Neural cell (in vitro differentiated cells): ENCODE measurements at regions not wholly inside any gene's neighbourhood (a gene's known extent, or its start where the extent isn't known, plus 50 kb on each side); places are given as distances from the start of the nearest gene placed in this dataset.

ENCODE experiments used
- H2AFZ ChIP-seq: fragments of 200-600, 300-800 bp; sonication (generic), shearing (Covaris generic); 2 replicates; pipeline ENCODE4 v1.6.0; 2014; ENCODE audit warnings: low read depth, mild to moderate bottlenecking, antibody characterized with exemption, low read length, moderate library complexity
- H3F3A ChIP-seq: fragments of 200-600 bp; shearing (Covaris generic); 2 replicates; pipeline ENCODE4 v1.6.1; 2016; ENCODE audit warnings: mild to moderate bottlenecking, moderate library complexity, mixed read lengths, antibody characterized with exemption, low read length; ENCODE audit not compliant: insufficient read depth, poor library complexity, severe bottlenecking
- H3K27ac ChIP-seq: fragments of 200-600, 300-800 bp; sonication (generic), shearing (Covaris generic); 2 replicates; pipeline ENCODE4 v1.5.1; 2014; ENCODE audit warnings: mild to moderate bottlenecking, low read length, moderate library complexity
- H3K27me3 ChIP-seq: fragments of 300-800, 200-600 bp; sonication (generic), shearing (Covaris generic); 2 replicates; pipeline ENCODE4 v1.6.0; 2014; ENCODE audit warnings: mild to moderate bottlenecking, low read depth, low read length, moderate library complexity; ENCODE audit not compliant: insufficient read depth
- H3K36me3 ChIP-seq: fragments of 300-800, 200-600 bp; sonication (generic), shearing (Covaris generic); 2 replicates; pipeline ENCODE4 v1.5.1; 2014; ENCODE audit warnings: mild to moderate bottlenecking, antibody characterized with exemption, low read length, moderate library complexity; ENCODE audit not compliant: insufficient read depth
- H3K4me2 ChIP-seq: fragments of 300-800, 200-600 bp; sonication (generic), shearing (Covaris generic); 2 replicates; pipeline ENCODE4 v1.6.0; 2014; ENCODE audit warnings: mild to moderate bottlenecking, low read length
- H3K4me3 ChIP-seq: fragments of 300-800, 200-600 bp; sonication (generic), shearing (Covaris generic); 2 replicates; pipeline ENCODE4 v1.5.1; 2014; ENCODE audit warnings: mild to moderate bottlenecking, low read length, moderate library complexity
- H3K79me2 ChIP-seq: fragments of 200-600 bp; shearing (Covaris generic); replicated peaks from 2 replicates; pipeline ENCODE4 v1.6.0; 2014; ENCODE audit warnings: mild to moderate bottlenecking, low read length, moderate library complexity; ENCODE audit not compliant: insufficient read depth
- H3K9ac ChIP-seq: fragments of 300-800, 200-600 bp; sonication (generic), shearing (Covaris generic); 2 replicates; pipeline ENCODE4 v1.6.1; 2016; ENCODE audit warnings: mild to moderate bottlenecking, low read length, mixed read lengths
- H3K9me2 ChIP-seq: fragments of 200-600 bp; shearing (Covaris generic); 2 replicates; pipeline ENCODE4 v1.6.1; 2016; ENCODE audit warnings: mild to moderate bottlenecking, low read length, mixed read lengths; ENCODE audit not compliant: insufficient read depth
- H3K9me3 ChIP-seq: fragments of 200-600, 300-800 bp; sonication (generic), shearing (Covaris generic); 2 replicates; pipeline ENCODE4 v1.6.1; 2016; ENCODE audit warnings: mild to moderate bottlenecking, mixed run types, low read length, moderate library complexity, mixed read lengths
- H4K20me1 ChIP-seq: fragments of 200-600 bp; shearing (Covaris generic); 2 replicates; pipeline ENCODE4 v1.6.1; 2016; ENCODE audit warnings: mild to moderate bottlenecking, mixed run types; ENCODE audit not compliant: insufficient read depth
- EP300 ChIP-seq: fragments of 450-650 bp; conservative IDR thresholded peaks from 2 replicates; pipeline ENCODE4 v1.6.1; 2014; ENCODE audit warnings: antibody characterized with exemption, mild to moderate bottlenecking, moderate library complexity; ENCODE audit not compliant: poor library complexity, severe bottlenecking
- EZH2 ChIP-seq: fragments of 200-600, 300-800 bp; shearing (Covaris generic), sonication (generic); IDR thresholded peaks from 2 replicates; pipeline ENCODE4 v1.6.1; 2014; ENCODE audit warnings: antibody characterized with exemption, low read length, borderline replicate concordance, mild to moderate bottlenecking; ENCODE audit not compliant: insufficient read depth, poor library complexity, severe bottlenecking
- MXI1 ChIP-seq: fragments of 450-650 bp; conservative IDR thresholded peaks from 2 replicates; pipeline ENCODE4 v1.6.1; 2014; ENCODE audit warnings: antibody characterized with exemption, mild to moderate bottlenecking; ENCODE audit not compliant: poor library complexity, severe bottlenecking
- POLR2AphosphoS5 ChIP-seq: IDR thresholded peaks from 2 replicates; pipeline ENCODE4 v1.6.1; 2012
- RAD21 ChIP-seq: fragments of 450-650 bp; conservative IDR thresholded peaks from 2 replicates; pipeline ENCODE4 v1.6.1; 2014; ENCODE audit warnings: antibody characterized with exemption, mild to moderate bottlenecking, moderate library complexity
- SMC3 ChIP-seq: fragments of 450-650 bp; conservative IDR thresholded peaks from 2 replicates; pipeline ENCODE4 v1.6.1; 2014; ENCODE audit warnings: antibody characterized with exemption, mild to moderate bottlenecking, moderate library complexity; ENCODE audit not compliant: poor library complexity
- TAF1 ChIP-seq: IDR thresholded peaks from 2 replicates; pipeline ENCODE4 v1.6.1; 2012; ENCODE audit warnings: low read depth
- TF ChIP-seq, protein P1 (sequence below): IDR thresholded peaks from 2 replicates; pipeline ENCODE4 v1.6.1; 2012; ENCODE audit warnings: borderline replicate concordance
- TF ChIP-seq, protein P2 (sequence below): fragments of 450-650 bp; IDR thresholded peaks from 2 replicates; pipeline ENCODE4 v1.5.1; 2014; ENCODE audit warnings: antibody characterized with exemption, mild to moderate bottlenecking, moderate library complexity; ENCODE audit not compliant: poor library complexity, severe bottlenecking

DNA sequence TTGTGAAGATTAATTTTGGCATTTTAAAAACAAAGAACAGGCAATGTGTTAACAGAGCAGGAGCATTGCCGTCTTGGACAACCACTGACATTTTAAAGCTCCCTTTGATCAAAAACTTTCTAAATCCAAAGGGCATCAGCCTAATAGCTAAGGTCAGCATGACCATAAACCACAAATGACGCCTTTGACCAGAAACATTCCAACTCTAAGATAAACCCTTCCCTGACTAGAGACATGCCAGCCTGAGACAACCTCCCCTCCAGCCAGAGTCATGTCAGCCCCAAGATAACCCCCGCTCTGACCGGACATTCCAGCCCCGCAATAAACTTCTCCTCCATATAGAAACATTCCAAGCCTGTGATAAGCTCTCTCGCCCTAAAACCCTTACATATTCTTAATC is 949.4 kb upstream of the POT1 start:
- Histone ChIP-seq H3F3A (no peaks in the 10 kb centered on the region), H4K20me1 (no peaks in the 10 kb centered on the region), H3K27me3 (no peaks in the 10 kb centered on the region), H3K79me2 (no peaks in the 10 kb centered on the region), H3K36me3 (no peaks in the 10 kb centered on the region), H3K4me2 (no peak overlapping the region), H3K9me2 (no peaks in the 10 kb centered on the region), H2AFZ (no peak overlapping the region), H3K9me3 (no peaks in the 10 kb centered on the region), H3K4me3 (no peak overlapping the region), H3K9ac (no peak overlapping the region), H3K27ac (no peak overlapping the region)
- no peak for TF ChIP-seq SMC3
- no peak for TF ChIP-seq POLR2AphosphoS5
- no peak for TF ChIP-seq TAF1
- TF ChIP-seq, protein P1, sequence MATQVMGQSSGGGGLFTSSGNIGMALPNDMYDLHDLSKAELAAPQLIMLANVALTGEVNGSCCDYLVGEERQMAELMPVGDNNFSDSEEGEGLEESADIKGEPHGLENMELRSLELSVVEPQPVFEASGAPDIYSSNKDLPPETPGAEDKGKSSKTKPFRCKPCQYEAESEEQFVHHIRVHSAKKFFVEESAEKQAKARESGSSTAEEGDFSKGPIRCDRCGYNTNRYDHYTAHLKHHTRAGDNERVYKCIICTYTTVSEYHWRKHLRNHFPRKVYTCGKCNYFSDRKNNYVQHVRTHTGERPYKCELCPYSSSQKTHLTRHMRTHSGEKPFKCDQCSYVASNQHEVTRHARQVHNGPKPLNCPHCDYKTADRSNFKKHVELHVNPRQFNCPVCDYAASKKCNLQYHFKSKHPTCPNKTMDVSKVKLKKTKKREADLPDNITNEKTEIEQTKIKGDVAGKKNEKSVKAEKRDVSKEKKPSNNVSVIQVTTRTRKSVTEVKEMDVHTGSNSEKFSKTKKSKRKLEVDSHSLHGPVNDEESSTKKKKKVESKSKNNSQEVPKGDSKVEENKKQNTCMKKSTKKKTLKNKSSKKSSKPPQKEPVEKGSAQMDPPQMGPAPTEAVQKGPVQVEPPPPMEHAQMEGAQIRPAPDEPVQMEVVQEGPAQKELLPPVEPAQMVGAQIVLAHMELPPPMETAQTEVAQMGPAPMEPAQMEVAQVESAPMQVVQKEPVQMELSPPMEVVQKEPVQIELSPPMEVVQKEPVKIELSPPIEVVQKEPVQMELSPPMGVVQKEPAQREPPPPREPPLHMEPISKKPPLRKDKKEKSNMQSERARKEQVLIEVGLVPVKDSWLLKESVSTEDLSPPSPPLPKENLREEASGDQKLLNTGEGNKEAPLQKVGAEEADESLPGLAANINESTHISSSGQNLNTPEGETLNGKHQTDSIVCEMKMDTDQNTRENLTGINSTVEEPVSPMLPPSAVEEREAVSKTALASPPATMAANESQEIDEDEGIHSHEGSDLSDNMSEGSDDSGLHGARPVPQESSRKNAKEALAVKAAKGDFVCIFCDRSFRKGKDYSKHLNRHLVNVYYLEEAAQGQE, result no peak
- TF ChIP-seq EZH2, result no peak
- TF ChIP-seq, protein P2, sequence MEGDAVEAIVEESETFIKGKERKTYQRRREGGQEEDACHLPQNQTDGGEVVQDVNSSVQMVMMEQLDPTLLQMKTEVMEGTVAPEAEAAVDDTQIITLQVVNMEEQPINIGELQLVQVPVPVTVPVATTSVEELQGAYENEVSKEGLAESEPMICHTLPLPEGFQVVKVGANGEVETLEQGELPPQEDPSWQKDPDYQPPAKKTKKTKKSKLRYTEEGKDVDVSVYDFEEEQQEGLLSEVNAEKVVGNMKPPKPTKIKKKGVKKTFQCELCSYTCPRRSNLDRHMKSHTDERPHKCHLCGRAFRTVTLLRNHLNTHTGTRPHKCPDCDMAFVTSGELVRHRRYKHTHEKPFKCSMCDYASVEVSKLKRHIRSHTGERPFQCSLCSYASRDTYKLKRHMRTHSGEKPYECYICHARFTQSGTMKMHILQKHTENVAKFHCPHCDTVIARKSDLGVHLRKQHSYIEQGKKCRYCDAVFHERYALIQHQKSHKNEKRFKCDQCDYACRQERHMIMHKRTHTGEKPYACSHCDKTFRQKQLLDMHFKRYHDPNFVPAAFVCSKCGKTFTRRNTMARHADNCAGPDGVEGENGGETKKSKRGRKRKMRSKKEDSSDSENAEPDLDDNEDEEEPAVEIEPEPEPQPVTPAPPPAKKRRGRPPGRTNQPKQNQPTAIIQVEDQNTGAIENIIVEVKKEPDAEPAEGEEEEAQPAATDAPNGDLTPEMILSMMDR, result no peak
- TF ChIP-seq EP300, result no peak
- no peak for TF ChIP-seq RAD21
- no peak for TF ChIP-seq MXI1

DNA sequence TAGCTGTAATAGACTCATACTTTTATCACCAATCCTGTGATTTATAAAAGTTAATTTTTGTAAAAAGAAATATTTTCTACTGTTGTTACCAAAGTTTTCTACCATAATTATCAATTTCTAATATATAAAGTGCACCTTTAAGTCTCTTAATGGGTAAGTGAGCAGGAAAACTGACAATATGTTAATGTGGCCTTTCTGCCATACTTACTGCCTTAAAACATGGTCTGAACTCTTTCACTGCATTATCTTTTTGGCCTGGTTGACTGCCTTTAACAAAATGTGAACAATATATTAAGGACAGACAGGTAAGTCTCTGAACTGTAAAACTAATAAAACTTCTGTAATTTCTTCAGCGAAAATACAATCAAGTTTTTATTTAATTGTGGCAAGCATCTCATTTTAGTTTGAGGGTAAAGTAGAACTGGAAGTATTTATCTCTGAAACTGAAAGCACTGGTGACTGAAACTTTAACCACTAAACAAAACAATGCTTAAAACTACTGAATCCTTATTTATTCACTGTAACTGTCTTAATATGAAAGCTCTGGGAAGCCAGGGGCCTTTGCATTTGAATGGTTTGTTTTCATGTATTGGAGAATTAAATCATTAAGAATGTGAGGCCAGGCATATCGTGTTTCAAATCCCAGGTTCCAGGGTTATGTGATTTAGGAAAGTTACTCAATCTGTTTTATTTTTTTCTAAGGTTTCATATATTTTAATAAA is 948.8 kb upstream of the POT1 start:
- Histone ChIP-seq H3K27me3 (no peaks in the 10 kb centered on the region), H4K20me1 (no peaks in the 10 kb centered on the region), H3K79me2 (no peaks in the 10 kb centered on the region), H3K36me3 (no peaks in the 10 kb centered on the region), H3K4me3 (no peak overlapping the region), H3K4me2 (no peak overlapping the region), H2AFZ (no peak overlapping the region), H3K9me2 (no peaks in the 10 kb centered on the region), H3F3A (no peaks in the 10 kb centered on the region), H3K9me3 (no peaks in the 10 kb centered on the region), H3K9ac (no peak overlapping the region), H3K27ac (no peak overlapping the region)
- no peak for TF ChIP-seq SMC3
- TF ChIP-seq RAD21, result no peak
- TF ChIP-seq POLR2AphosphoS5, result no peak
- no peak for TF ChIP-seq TAF1
- TF ChIP-seq EP300, result no peak
- TF ChIP-seq, protein P2, result no peak
- TF ChIP-seq, protein P1, result no peak
- TF ChIP-seq EZH2, result no peak
- no peak for TF ChIP-seq MXI1
